ENCODE measurements at regions not wholly inside any gene's neighbourhood (a gene's known extent, or its start where the extent isn't known, plus 50 kb on each side); places are given as distances from the start of the nearest gene placed in this dataset.

DNA sequence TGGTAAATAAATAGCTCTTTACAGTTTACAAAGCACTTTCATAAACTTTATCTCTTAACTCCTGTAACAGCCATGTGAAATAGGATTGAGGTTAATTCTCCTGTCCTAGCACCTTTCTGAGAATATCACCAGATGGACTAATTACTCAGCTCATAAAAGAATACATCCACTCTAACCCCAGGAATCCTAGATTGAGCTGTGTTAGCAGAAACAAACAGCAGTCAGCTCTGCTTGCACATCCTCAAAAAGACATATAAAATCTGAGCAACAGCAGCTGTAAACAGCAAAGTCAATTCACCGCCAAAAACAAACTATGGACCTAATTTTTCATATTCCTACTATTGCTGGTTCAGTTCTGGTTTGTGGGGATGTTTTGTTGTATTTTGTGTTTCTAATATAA, 182.8 kb downstream of the QDPR start:
- TF ChIP-seq SREBF2 (IDR thresholded peaks at IDR 0.05; ENCODE audit: low read length) (no peak), POLR2A (IDR thresholded peaks at IDR 0.05; ENCODE audit: low read depth, low read length) (no peak), CREB1 (IDR thresholded peaks at IDR 0.05; ENCODE audit: low read depth) (no peak), RAD21 (IDR thresholded peaks at IDR 0.05; ENCODE audit: insufficient read depth, low read depth, low read length) (no peak), CREM (IDR thresholded peaks at IDR 0.05; ENCODE audit: low read depth) (no peak), EZH2 (IDR thresholded peaks at IDR 0.05; ENCODE audit: borderline replicate concordance, control insufficient read depth, low read depth, low read length) (no peak), CBX5 (IDR thresholded peaks at IDR 0.05; ENCODE audit: low read depth) (no peak), SIX5 (IDR thresholded peaks at IDR 0.05; ENCODE audit: low read depth, low read length, severe bottlenecking) (no peak), SPI1 (IDR thresholded peaks at IDR 0.05; ENCODE audit: borderline replicate concordance, insufficient read depth, low read depth, low read length) (no peak), KAT2A (conservative IDR thresholded peaks at IDR 0.05; ENCODE audit: control insufficient read depth, low read depth, low read length) (no peak)
- TF ChIP-seq, protein P1, sequence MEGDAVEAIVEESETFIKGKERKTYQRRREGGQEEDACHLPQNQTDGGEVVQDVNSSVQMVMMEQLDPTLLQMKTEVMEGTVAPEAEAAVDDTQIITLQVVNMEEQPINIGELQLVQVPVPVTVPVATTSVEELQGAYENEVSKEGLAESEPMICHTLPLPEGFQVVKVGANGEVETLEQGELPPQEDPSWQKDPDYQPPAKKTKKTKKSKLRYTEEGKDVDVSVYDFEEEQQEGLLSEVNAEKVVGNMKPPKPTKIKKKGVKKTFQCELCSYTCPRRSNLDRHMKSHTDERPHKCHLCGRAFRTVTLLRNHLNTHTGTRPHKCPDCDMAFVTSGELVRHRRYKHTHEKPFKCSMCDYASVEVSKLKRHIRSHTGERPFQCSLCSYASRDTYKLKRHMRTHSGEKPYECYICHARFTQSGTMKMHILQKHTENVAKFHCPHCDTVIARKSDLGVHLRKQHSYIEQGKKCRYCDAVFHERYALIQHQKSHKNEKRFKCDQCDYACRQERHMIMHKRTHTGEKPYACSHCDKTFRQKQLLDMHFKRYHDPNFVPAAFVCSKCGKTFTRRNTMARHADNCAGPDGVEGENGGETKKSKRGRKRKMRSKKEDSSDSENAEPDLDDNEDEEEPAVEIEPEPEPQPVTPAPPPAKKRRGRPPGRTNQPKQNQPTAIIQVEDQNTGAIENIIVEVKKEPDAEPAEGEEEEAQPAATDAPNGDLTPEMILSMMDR (IDR thresholded peaks at IDR 0.05 in 2 of 3, conservative IDR thresholded peaks at IDR 0.05 in 1 of 3; ENCODE audit: control insufficient read depth in 2 of 3, extremely low read depth in 1 of 3, insufficient read depth in 1 of 3, low read depth in 3 of 3, low read length in 3 of 3), result no peak
- TF ChIP-seq, protein P2, sequence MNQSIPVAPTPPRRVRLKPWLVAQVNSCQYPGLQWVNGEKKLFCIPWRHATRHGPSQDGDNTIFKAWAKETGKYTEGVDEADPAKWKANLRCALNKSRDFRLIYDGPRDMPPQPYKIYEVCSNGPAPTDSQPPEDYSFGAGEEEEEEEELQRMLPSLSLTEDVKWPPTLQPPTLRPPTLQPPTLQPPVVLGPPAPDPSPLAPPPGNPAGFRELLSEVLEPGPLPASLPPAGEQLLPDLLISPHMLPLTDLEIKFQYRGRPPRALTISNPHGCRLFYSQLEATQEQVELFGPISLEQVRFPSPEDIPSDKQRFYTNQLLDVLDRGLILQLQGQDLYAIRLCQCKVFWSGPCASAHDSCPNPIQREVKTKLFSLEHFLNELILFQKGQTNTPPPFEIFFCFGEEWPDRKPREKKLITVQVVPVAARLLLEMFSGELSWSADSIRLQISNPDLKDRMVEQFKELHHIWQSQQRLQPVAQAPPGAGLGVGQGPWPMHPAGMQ (IDR thresholded peaks at IDR 0.05; ENCODE audit: borderline replicate concordance), result no peak
